ENCODE measurements at regions not wholly inside any gene's neighbourhood (a gene's known extent, or its start where the extent isn't known, plus 50 kb on each side); places are given as distances from the start of the nearest gene placed in this dataset.

DNA sequence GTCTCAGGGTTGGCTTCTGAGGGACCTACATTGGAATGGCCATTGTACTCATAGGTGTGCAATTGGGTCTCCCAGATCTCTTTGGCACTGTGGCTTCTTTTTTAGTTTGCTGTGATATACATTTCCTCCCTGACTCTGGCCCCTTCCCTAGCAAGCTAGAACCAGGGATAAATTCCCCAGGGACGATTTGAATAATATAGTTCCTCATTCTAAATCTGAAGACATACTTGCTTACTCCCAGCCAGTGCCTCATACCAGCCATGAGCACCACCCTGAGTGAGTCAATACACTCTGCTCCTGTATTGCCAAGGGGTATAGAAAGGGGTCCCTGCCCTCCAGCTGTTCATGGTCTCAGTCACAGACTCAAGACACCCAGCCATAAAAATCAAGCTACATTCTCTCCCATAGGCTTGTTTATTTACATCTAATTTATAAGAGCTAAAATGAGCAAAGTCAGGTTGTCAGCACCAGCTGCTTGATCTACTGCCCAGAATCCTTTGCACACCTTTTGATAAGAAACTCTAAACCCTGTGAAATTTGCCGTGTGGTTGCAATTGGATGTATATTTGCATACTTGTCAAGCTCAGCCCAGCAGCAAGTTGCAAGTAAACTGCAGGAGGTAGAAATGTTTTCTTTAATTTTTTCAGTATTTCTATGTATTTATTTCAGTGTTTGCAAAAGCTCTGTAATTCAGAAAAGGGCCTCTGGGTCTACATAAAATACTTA, 219.9 kb upstream of the IRX1 start:
- TF ChIP-seq POLR2A (IDR thresholded peaks at IDR 0.05) = no peak
- TF ChIP-seq, protein P1, sequence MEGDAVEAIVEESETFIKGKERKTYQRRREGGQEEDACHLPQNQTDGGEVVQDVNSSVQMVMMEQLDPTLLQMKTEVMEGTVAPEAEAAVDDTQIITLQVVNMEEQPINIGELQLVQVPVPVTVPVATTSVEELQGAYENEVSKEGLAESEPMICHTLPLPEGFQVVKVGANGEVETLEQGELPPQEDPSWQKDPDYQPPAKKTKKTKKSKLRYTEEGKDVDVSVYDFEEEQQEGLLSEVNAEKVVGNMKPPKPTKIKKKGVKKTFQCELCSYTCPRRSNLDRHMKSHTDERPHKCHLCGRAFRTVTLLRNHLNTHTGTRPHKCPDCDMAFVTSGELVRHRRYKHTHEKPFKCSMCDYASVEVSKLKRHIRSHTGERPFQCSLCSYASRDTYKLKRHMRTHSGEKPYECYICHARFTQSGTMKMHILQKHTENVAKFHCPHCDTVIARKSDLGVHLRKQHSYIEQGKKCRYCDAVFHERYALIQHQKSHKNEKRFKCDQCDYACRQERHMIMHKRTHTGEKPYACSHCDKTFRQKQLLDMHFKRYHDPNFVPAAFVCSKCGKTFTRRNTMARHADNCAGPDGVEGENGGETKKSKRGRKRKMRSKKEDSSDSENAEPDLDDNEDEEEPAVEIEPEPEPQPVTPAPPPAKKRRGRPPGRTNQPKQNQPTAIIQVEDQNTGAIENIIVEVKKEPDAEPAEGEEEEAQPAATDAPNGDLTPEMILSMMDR (IDR thresholded peaks at IDR 0.05) = no peak

Measured in body of pancreas (tissue), 4 donors.